Breast epithelium (tissue), 3 donors: ENCODE measurements at regions not wholly inside any gene's neighbourhood (a gene's known extent, or its start where the extent isn't known, plus 50 kb on each side); places are given as distances from the start of the nearest gene placed in this dataset.

Experiments
- POLR2A ChIP-seq: fragments of 450-650 bp; IDR thresholded peaks from one replicate; pipeline ENCODE4 v1.6.1; 2016; ENCODE audit warnings: antibody characterized with exemption, mild to moderate bottlenecking, moderate library complexity
- POLR2AphosphoS5 ChIP-seq, 3 donors: sonication (generic); formaldehyde crosslinking; IDR thresholded peaks; one replicate each; pipeline ENCODE4 v1.6.1; 2017; ENCODE audit warnings: antibody characterized with exemption in 3 of 3
- TF ChIP-seq, protein P1 (sequence below), 3 donors: fragments of 450-650 bp; IDR thresholded peaks; one replicate each; pipeline ENCODE4 v1.5.1; 2016 to 2017; ENCODE audit warnings: antibody characterized with exemption in 3 of 3, mild to moderate bottlenecking in 3 of 3, moderate library complexity in 3 of 3

DNA sequence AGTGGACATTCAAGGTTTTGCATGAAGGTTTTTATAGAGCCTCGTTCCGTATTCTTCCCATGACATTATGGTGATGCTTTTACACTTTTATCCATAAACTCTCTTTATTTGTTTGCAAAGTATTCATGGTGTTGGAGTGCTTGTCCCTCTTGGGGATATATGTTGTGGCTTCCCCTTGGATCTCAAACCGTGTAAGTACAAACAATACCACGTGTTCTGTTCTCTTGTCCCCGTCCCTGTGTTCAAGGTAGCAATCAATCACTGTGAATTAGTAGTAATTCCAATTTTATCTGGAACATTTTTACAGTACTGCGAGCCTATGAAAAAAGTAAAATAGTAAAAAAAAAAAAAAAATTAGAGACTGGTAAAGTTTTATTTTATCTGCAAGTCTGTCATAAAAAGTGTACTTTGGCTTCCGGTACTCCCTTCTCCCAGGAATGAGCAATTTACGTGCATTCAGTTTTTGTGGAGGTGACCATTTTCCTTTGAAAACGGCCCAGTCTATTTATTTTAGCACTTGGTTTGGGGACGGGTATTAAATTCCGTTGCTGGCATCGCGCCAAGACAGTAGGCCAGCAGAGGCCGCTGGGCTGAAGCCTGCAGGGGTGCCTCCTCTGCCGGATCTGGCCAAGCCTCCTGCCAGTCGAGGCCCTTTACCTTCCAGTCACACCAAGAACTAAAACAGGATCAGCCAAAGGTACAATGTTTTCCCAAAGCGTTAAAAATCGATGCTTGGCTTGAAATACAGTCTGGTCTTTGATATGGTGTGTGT lies 175.7 kb downstream of the SOCS6 start:
- TF ChIP-seq POLR2AphosphoS5 (IDR thresholded peaks at IDR 0.05), result no peak
- TF ChIP-seq, protein P1, sequence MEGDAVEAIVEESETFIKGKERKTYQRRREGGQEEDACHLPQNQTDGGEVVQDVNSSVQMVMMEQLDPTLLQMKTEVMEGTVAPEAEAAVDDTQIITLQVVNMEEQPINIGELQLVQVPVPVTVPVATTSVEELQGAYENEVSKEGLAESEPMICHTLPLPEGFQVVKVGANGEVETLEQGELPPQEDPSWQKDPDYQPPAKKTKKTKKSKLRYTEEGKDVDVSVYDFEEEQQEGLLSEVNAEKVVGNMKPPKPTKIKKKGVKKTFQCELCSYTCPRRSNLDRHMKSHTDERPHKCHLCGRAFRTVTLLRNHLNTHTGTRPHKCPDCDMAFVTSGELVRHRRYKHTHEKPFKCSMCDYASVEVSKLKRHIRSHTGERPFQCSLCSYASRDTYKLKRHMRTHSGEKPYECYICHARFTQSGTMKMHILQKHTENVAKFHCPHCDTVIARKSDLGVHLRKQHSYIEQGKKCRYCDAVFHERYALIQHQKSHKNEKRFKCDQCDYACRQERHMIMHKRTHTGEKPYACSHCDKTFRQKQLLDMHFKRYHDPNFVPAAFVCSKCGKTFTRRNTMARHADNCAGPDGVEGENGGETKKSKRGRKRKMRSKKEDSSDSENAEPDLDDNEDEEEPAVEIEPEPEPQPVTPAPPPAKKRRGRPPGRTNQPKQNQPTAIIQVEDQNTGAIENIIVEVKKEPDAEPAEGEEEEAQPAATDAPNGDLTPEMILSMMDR (IDR thresholded peaks at IDR 0.05), result no peak
- TF ChIP-seq POLR2A, result no peak
